Keratinocyte (primary cell): ENCODE measurements at regions not wholly inside any gene's neighbourhood (a gene's known extent, or its start where the extent isn't known, plus 50 kb on each side); places are given as distances from the start of the nearest gene placed in this dataset.

Experiments used
- DNase-seq: peaks from one replicate; pipeline ENCODE4 v3.0.0-alpha.2; 2011; ENCODE audit warnings: low read depth, missing footprints, low spot score
- FAIRE-seq: peaks from 2 replicates; lab custom pipeline; 2011; peaks lifted over from hg19 to GRCh38; lab: Jason Lieb, UNC
- H2AFZ ChIP-seq: 2 replicates; pipeline ENCODE4 v1.6.0; 2012; ENCODE audit warnings: low read length, control low read depth, inconsistent platforms; ENCODE audit not compliant: control insufficient read depth
- H3K27ac ChIP-seq: 2 replicates; pipeline ENCODE4 v1.5.1; 2011; ENCODE audit warnings: low read length; ENCODE audit not compliant: control insufficient read depth, insufficient read depth
- H3K27me3 ChIP-seq: 3 replicates; pipeline ENCODE4 v1.6.0; 2011; ENCODE audit warnings: low read length; ENCODE audit not compliant: control insufficient read depth, insufficient read depth; ENCODE audit errors: extremely low read depth
- H3K36me3 ChIP-seq, 2 experiments: 2 replicates in 1 of 2; 3 replicates in 1 of 2; pipeline ENCODE4 v1.5.1; 2011; ENCODE audit warnings: low read length in 2 of 2, mild to moderate bottlenecking in 1 of 2; ENCODE audit not compliant: control insufficient read depth in 2 of 2, insufficient read depth in 2 of 2; ENCODE audit errors: extremely low read depth in 1 of 2
- H3K4me1 ChIP-seq: 3 replicates; pipeline ENCODE4 v1.5.1; 2011; ENCODE audit warnings: low read length; ENCODE audit not compliant: control insufficient read depth, insufficient read depth; ENCODE audit errors: extremely low read depth
- H3K4me2 ChIP-seq: 3 replicates; pipeline ENCODE4 v1.6.0; 2011; ENCODE audit warnings: low read depth, low read length; ENCODE audit not compliant: control insufficient read depth, insufficient read depth; ENCODE audit errors: extremely low read depth
- H3K4me3 ChIP-seq, 3 experiments: fragments of 200-600 bp in 1 of 3; sonication (generic) in 1 of 3; 2 replicates in 2 of 3; 3 replicates in 1 of 3; pipeline ENCODE4 v1.5.1; 2011 to 2016; ENCODE audit warnings: low read length in 3 of 3, mild to moderate bottlenecking in 3 of 3, control low read depth in 2 of 3, inconsistent platforms in 1 of 3, low read depth in 1 of 3, mixed read lengths in 1 of 3, mixed run types in 1 of 3, moderate library complexity in 1 of 3; ENCODE audit not compliant: control insufficient read depth in 2 of 3, insufficient read depth in 2 of 3; ENCODE audit errors: extremely low read depth in 1 of 3
- H3K79me2 ChIP-seq: 2 replicates; pipeline ENCODE4 v1.6.0; 2012; ENCODE audit warnings: low read length; ENCODE audit not compliant: control insufficient read depth, insufficient read depth
- H3K9ac ChIP-seq: 3 replicates; pipeline ENCODE4 v1.6.0; 2011; ENCODE audit warnings: low read length; ENCODE audit not compliant: control insufficient read depth, insufficient read depth; ENCODE audit errors: extremely low read depth
- H3K9me1 ChIP-seq: 3 replicates; pipeline ENCODE4 v1.6.0; 2011; ENCODE audit warnings: low read length; ENCODE audit not compliant: control insufficient read depth, insufficient read depth; ENCODE audit errors: extremely low read depth
- H3K9me3 ChIP-seq: 2 replicates; pipeline ENCODE4 v1.5.1; 2012; ENCODE audit warnings: low read depth, low read length; ENCODE audit not compliant: control insufficient read depth
- H4K20me1 ChIP-seq: 3 replicates; pipeline ENCODE4 v1.6.0; 2011; ENCODE audit warnings: low read length; ENCODE audit not compliant: control insufficient read depth, insufficient read depth; ENCODE audit errors: extremely low read depth
- EZH2 ChIP-seq: IDR thresholded peaks from one replicate; pipeline ENCODE4 v1.6.1; 2012; ENCODE audit warnings: inconsistent platforms, mild to moderate bottlenecking, low read length, moderate library complexity
- dilution Hi-C: fragments of 300-500 bp; cut with MboI; formaldehyde crosslinking; loops from one replicate; pipeline ENCODE4 v1.7.0; 2020; ENCODE audit warnings: low sequenced_read_pairs; ENCODE audit not compliant: extremely low pct_ligation_motif_present
- TF ChIP-seq, protein P1 (sequence below), 3 experiments: IDR thresholded peaks in 1 of 3; conservative IDR thresholded peaks in 1 of 3; optimal IDR thresholded peaks in 1 of 3; 2 replicates in 2 of 3; 3 replicates in 1 of 3; pipeline versions ENCODE3 to v1.5.1; 2011; ENCODE audit warnings: low read length in 3 of 3, mild to moderate bottlenecking in 3 of 3, moderate library complexity in 2 of 3, control low read depth in 1 of 3, inconsistent platforms in 1 of 3; ENCODE audit not compliant: insufficient read depth in 2 of 3; ENCODE audit errors: extremely low read depth in 1 of 3

DNA sequence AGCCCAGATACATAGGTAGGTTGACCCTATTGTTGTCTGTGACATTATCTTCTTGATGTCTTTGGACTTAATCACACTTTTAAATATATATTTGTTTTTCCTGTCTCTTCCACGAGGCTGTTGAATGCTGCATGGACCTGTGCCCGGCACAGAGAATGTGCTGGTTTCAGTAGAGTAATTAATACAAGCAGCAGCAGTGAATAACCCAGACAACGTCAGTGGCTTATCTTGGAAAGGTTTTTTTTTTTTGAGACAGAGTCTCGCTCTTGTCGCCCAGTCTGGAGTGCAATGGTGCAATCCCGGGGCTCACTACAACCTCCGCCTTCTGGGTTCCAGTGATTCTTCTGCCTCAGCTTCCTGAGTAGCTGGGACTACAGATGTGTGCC, 108.2 kb downstream of the CDH26 start:
- Histone ChIP-seq H4K20me1 (peaks cover 3% of the 10 kb centered on the region), H3K79me2 (peaks cover 23% of the 10 kb centered on the region), H3K36me3 (no peaks in the 10 kb centered on the region), H3K27me3 (peaks cover 7% of the 10 kb centered on the region), H2AFZ (no peak overlapping the region), H3K27ac (no peak overlapping the region), H3K4me1 (no peaks in the 10 kb centered on the region), H3K4me2 (no peak overlapping the region), H3K4me3 (no peak overlapping the region), H3K9me3 (no peaks in the 10 kb centered on the region), H3K9ac (no peak overlapping the region), H3K9me1 (no peaks in the 10 kb centered on the region)
- DNase-seq (no peak), FAIRE-seq (no peak)
- dilution Hi-C loops: no loop called here
- no peak for TF ChIP-seq EZH2
- TF ChIP-seq, protein P1, sequence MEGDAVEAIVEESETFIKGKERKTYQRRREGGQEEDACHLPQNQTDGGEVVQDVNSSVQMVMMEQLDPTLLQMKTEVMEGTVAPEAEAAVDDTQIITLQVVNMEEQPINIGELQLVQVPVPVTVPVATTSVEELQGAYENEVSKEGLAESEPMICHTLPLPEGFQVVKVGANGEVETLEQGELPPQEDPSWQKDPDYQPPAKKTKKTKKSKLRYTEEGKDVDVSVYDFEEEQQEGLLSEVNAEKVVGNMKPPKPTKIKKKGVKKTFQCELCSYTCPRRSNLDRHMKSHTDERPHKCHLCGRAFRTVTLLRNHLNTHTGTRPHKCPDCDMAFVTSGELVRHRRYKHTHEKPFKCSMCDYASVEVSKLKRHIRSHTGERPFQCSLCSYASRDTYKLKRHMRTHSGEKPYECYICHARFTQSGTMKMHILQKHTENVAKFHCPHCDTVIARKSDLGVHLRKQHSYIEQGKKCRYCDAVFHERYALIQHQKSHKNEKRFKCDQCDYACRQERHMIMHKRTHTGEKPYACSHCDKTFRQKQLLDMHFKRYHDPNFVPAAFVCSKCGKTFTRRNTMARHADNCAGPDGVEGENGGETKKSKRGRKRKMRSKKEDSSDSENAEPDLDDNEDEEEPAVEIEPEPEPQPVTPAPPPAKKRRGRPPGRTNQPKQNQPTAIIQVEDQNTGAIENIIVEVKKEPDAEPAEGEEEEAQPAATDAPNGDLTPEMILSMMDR (optimal IDR thresholded peaks at IDR 0.05 in 1 of 3, IDR thresholded peaks at IDR 0.05 in 1 of 3, conservative IDR thresholded peaks at IDR 0.05 in 1 of 3; ENCODE audit: extremely low read depth in 1 of 3, insufficient read depth in 2 of 3, low read length in 3 of 3): no peak

DNA sequence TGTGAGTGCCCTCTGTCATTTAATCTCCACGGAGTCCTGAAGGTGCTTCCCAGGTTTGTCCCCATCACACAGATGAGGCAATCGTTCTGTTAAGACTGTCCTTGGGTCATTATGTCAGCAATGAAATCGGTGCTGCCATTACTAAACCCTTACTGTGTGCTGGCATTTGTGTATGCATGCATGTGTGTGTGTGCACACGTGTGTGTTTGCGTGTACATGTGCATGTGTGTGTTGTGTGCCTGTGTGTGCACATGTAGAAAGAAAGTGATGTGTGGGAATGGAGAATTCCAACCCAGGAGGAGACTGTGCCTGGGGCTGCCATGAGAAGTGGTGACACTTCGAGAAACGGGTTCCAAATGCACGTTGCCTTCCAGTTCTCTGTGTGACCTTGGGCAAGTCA, 110.3 kb downstream of the CDH26 start:
- no peaks in the 10 kb centered on the region for H3K36me3 ChIP-seq
- no peak overlapping the region for H3K4me2 ChIP-seq
- H3K9me1 ChIP-seq: no peaks in the 10 kb centered on the region
- DNase-seq (no peak), FAIRE-seq (no peak)
- dilution Hi-C loops: no loop called here
- peaks cover 4% of the 10 kb centered on the region for H3K4me1 ChIP-seq
- H3K27ac ChIP-seq: no peak overlapping the region
- H3K79me2 ChIP-seq: peaks cover 10% of the 10 kb centered on the region
- no peak overlapping the region for H3K4me3 ChIP-seq
- peaks cover 7% of the 10 kb centered on the region for H3K27me3 ChIP-seq
- TF ChIP-seq EZH2: no peak
- TF ChIP-seq, protein P1 (optimal IDR thresholded peaks at IDR 0.05 in 1 of 3, IDR thresholded peaks at IDR 0.05 in 1 of 3, conservative IDR thresholded peaks at IDR 0.05 in 1 of 3; ENCODE audit: extremely low read depth in 1 of 3, insufficient read depth in 2 of 3, low read length in 3 of 3): no peak
- H3K9me3 ChIP-seq: no peaks in the 10 kb centered on the region
- H4K20me1 ChIP-seq: peaks cover 3% of the 10 kb centered on the region
- H2AFZ ChIP-seq: no peak overlapping the region
- no peak overlapping the region for H3K9ac ChIP-seq
